KG1 (cell line): ENCODE measurements at regions not wholly inside any gene's neighbourhood (a gene's known extent, or its start where the extent isn't known, plus 50 kb on each side); places are given as distances from the start of the nearest gene placed in this dataset.
"Not testable (repeated sequence)": the region's sequence is repeated elsewhere in the genome, so short reads cannot be mapped to it uniquely, and the experiment has no call there.

ENCODE experiments used
- DNase-seq: peaks from one replicate; lab custom pipeline; 2025; lab: John Stamatoyannopoulos, UW

DNA sequence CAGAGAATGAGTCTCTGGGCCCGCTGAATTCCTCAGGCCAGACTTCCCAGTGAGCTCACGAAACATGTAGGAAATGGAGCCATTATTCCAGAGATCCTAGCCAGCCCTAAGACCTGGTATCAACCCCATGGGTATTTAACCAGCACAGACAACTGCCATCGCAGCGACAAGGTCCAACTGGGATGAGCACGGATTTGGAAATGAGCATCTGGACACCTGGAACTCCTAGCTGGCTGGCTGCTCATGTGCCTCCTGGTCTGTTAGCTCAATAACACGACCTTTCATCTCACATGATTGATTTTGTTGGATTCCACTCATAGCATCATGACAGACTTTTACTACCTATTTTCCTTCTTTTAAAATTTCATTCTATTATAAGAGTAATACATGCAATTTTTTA, 51.0 kb downstream of the POU3F3 start:
- DNase-seq = no peak

- DNase-seq = no peak
These were observed 55.4 kb downstream of the POU3F3 start for GRCh38 chr2:104909317-104909716.

DNA sequence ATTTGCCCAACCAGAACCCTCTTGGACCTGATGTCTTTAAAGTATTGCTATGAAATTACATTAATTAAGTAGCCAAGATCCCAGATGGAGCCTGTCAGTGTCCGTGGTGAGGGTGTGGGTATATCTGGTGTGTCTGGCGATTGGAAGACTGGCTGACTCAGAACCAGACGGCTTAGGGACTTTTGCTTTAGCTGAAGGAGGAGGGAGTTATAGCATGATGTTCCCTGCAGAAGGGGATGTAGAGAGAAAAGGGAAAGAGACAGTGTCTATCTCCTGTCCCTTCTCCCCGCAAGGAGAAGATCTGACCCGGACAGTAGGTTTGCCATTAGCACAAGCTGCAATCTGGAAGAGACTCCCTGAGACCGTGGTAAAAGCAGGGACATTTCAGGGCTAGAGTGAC, 60.6 kb downstream of the POU3F3 start:
- no peak for DNase-seq

- DNase-seq = no peak
These were observed 61.3 kb downstream of the POU3F3 start for GRCh38 chr2:104915107-104915793.

DNA sequence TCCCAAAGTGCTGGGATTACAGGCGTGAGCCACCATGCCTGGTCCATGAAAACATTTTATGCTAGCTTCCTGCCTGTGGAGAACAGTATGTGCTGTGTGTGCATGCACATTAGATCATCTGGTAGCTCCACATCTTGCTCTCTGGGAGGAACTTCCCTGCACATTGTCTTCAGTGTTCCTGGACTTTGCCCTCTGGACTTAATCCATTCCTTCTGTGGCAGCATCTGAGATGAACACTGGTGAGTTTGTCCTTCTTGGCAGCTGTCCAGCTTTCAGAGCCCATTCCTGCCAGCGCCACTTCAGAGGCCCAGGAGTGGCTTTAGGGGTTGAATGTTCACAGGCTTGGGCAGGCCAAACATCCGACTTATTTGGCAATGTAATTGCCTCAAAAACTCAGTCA, 65.2 kb downstream of the POU3F3 start:
- DNase-seq = no peak

- no peak for DNase-seq
These were observed 69.8 kb downstream of the POU3F3 start for GRCh38 chr2:104923665-104924064.

DNA sequence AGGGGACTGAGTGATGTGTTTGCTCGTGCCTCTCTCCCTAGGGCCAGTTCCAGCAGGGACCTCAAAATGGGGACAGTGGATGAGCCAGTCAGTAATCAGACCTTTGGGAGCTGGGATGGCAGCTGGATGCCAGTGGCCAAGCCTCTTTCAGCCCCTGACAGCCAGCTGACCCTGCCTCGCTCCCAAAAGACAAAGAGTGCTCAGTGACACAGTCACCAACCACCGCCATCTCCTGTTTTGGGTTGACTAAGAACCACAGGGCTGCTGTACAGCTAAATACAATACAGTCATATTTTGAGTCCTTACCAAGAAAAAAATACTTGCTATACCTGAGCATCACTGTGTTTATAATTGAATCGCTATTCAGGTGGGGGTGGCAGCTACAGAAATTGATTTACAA, 75.7 kb downstream of the POU3F3 start:
- no peak for DNase-seq

DNA sequence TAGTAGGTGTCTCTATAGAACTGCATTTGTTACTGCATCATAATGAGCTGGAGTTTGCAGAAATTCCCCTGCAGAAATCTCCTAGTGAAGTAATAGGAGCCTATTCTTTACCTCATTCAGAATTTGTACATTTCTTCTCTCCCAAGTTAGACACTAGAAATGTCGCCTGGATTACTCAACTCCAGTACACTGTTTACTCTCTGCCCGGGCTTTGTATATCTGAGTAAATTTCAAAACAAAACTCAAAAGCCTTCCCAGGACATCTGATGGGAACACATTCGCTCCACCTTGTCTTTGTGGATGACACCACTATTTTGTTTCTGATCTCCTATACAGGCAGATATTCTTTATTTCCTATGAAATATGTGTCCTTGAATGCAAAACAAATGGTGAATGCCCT, 76.8 kb downstream of the POU3F3 start:
- DNase-seq = no peak

DNA sequence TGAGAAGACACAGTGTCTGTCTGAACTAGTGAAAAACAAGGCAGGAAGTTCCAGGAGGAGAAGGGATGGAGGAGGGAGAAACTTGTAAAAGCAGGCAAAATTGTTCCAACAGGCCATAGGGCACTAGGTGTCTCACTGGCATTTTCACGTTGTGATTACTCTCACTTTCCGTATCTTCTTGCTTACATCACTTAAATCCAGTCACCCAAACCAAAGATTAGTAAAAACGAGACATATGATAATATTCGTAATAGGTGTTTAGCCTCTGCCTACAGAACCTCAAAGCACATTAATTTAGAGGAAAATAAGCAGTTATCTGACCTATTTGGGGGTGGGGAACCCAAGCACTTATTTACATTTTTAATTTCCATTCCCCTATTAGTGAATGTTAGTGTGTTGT, 78.3 kb downstream of the POU3F3 start:
- no peak for DNase-seq

DNA sequence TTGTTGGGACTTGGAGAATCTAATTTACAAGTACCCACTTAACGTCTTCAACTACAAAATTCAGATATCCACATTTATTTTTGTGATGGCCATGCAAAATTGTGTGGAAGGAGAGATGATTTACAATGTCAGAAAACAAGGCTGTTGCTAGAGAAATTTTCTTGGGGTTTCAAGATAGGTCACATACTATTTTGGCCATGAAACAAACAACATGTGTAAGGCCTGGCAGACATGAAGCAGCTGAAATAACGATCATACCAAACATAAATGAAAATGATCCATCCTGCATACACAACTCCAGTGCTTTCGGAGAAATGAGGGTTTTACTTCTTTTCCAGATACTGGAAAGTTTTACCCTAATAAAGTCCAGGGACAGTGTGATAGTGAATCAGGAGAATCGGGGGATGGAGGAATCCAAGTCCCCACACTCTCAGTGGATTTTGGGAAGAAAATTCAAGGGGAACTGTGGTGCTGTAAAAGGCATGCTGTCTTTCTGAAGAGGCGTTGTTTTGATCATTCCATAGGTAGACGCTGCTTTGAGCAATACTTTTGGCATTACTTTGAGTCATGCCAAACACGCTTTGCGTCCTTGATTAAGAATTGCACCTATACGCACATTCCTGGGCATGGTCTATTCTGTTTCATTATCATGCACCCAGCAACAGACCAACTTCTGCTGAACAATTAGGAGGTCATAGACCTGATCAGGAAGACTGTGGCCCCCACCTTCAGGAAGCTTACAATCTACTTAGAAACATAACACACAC, 79.4 kb downstream of the POU3F3 start:
- no peak for DNase-seq

DNA sequence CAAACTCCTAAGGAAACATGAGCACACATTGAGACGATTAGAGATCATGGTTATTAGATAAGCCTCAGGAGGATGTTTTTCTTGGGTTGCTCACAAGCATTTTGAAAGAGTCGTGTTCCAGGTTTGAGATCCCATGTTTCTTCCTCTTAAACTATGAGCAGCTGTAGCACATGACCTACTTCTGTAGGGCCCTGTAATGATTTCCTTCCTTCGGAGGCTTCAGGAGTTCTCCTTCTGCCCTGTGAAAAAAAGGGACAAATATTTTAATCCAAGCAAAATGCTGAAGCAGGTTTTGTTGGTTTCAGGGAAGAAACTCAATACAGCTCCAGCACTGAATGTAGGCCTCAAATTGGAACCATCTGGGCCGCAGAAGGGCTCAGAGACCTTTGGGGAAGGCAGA, 82.6 kb downstream of the POU3F3 start:
- no peak for DNase-seq

DNA sequence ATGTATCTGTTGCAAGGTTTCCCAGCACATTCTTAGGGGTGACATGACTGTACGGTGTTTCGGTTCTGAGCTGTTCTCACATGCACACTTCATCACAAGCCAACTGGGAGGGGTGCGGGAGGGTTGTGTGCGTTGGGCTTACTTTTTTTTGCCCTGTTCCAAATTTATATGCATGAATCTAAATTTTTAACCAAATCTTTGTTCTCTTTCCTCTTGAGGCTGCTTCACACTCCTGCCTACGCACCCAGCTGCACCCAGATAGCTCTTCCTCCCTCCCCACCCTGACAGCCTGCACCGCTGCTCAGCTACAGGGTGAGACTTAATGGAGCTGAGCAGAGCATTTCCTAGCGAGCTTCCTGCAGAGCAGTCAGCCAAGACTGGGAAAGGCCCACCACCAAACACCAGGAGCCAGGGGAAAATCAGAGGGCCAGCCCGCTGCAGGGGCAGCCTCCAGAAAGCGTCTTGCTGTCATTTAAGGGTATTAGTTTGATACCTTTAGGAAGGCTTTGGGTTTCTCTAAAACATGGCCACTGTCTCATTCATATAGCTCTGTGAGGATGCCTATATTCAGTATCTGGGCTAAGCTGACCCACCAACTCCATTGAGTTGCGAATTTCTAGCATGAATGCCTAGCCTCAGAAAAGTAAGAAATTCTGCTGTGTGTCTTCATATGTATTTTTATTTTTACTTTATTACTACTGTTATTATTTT, 84.5 kb downstream of the POU3F3 start:
- DNase-seq = no peak

DNA sequence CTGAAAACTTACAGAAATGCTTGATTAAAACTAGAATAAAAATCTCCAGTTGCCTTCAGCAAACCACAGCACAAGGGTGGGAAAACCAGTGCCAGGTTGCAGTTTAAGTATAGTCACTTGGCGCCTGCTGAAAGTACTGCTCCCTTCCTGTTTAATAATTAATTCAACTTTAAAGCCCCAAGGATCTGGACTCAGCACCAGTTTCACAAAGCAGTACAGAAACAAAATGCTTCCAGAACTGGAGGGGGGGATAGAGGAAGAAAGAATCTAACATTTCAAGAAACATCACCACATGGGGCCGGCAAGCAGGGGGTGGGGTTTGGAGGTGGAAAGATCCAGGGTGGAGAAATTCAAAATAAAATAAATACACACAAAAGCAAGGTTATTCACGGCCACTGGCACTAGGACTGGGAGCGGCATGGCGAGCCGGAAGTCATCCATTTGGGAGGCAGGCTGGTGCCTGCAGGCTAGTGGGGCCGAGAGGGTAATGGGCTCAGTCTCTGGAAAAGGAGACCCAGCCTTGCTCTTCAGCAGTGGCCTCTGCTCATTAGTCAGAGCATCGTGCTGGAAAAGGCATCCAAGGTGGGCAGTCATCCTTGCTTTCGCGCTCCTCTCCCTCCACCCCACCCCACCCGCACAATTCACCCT, 85.8 kb downstream of the POU3F3 start:
- DNase-seq = no peak

- no peak for DNase-seq
These were observed 90.6 kb downstream of the POU3F3 start for GRCh38 chr2:104944495-104944894.

DNA sequence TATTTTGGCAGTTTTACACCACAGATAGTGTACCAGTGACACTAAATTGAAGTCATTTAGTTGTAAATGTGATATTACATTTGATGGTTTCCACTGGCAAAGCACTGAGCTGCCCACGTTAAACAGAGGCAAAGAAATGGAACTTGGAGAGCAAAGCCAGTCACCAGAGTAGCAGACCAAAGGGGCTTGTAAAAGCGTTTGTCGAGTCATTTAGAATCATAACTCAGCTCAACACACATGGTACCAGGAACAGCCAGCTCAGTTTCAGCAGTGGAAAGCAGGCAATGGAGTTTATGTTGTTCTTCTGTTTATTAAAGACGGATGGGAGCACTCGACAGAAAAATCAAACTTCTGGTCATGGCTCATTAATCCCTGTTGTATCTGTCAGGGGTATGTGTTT, 91.2 kb downstream of the POU3F3 start:
- DNase-seq = no peak

DNA sequence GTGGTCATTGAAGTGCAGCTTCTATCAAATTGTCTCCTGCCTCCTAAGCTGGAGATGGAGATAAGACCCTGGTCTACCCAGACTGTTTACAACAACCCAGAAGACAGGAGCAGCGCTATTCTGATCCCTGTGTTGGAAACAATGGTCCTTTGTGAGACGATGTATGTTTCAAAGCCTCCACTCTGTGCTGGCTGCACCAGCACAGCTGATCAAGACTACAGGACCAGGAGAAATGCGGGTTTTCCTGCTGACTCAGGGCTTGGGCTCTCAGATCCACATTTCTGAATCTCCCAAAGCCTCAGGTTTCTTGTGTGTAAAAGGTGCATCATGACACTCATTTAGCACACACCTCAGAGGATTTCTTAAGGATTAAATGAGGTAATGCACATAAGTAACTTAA, 92.0 kb downstream of the POU3F3 start:
- DNase-seq = no peak

- not testable (repeated sequence) for DNase-seq
These were observed 90.4 kb upstream of the MRPS9 start for GRCh38 chr2:104947456-104947855.

DNA sequence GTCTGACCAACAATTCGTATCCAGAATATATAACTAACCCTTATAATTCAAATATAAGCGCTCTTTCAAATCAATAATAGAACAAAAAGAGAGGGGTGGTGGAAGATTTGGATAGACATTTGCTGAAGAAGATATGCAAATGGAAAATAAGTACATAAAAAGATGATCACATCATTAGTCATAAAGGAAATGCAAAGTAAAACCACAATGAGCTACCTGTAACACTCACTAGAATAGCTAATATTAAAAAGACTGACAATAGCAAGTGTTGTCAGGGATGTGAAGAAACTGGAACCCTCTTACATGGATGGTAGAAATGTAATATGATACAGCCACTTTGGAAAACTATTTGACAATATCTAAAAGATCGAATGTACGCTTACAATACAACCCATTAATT, 84.9 kb upstream of the MRPS9 start:
- DNase-seq = no peak

GRCh38 chr2:104965900-104966299, 72.0 kb upstream of the MRPS9 start:
- no peak for DNase-seq

DNA sequence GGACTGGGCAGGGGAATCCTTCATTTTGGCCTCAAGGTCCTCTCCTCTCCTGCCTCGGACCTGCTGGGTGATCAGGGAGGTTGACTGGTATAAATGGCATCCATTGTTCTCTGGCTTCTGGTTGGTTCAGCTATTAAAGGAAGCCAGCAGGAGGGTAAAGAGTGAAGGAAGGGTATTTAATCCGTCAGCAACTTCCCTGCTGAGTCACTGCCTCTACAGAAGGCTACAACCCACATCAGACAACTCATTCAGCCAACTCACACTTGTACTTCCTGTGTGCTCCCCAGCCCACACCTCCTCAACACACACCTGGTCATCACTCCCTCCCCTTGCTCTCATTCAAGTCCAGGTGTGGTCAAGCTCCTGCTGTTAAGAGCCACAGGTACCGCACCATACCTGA, 68.3 kb upstream of the MRPS9 start:
- no peak for DNase-seq

GRCh38 chr2:104975371-104975770, 62.5 kb upstream of the MRPS9 start:
- DNase-seq = no peak

GRCh38 chr2:104975851-104976250, 62.0 kb upstream of the MRPS9 start:
- DNase-seq = no peak
